Spinal cord (tissue), 9 donors: ENCODE measurements at regions not wholly inside any gene's neighbourhood (a gene's known extent, or its start where the extent isn't known, plus 50 kb on each side); places are given as distances from the start of the nearest gene placed in this dataset.

Experiments used
- DNase-seq, 6 donors: peaks; one replicate each; pipeline versions ENCODE4 v3.0.0 to v3.0.0-alpha.2; 2013 to 2015; ENCODE audit warnings: low spot score in 6 of 6, low read depth in 4 of 6
- H3K27ac ChIP-seq: one replicate; pipeline ENCODE4 v1.5.1; 2013; ENCODE audit warnings: low read depth, low read length, control low read depth
- H3K27me3 ChIP-seq: one replicate; pipeline ENCODE4 v1.6.1; 2013; ENCODE audit warnings: low read length; ENCODE audit not compliant: control insufficient read depth, insufficient read depth
- H3K36me3 ChIP-seq: one replicate; pipeline ENCODE4 v1.6.1; 2013; ENCODE audit warnings: low read length; ENCODE audit not compliant: control insufficient read depth, insufficient read depth
- H3K4me1 ChIP-seq: one replicate; pipeline ENCODE4 v1.6.1; 2013; ENCODE audit warnings: low read length; ENCODE audit not compliant: control insufficient read depth, insufficient read depth
- H3K4me3 ChIP-seq: one replicate; pipeline ENCODE4 v1.5.1; 2013; ENCODE audit warnings: low read depth, low read length, control low read depth
- H3K9me3 ChIP-seq: one replicate; pipeline ENCODE4 v1.6.1; 2013; ENCODE audit warnings: low read length; ENCODE audit not compliant: control insufficient read depth, insufficient read depth
- WGBS: methylation state at CpG from one replicate; pipeline ENCODE4 v1.1.5; 2013; ENCODE audit warnings: missing lambda C conversion rate; ENCODE audit not compliant: insufficient coverage; 5-methylcytosine and 5-hydroxymethylcytosine counted together
- donor health status: healthy.

DNA sequence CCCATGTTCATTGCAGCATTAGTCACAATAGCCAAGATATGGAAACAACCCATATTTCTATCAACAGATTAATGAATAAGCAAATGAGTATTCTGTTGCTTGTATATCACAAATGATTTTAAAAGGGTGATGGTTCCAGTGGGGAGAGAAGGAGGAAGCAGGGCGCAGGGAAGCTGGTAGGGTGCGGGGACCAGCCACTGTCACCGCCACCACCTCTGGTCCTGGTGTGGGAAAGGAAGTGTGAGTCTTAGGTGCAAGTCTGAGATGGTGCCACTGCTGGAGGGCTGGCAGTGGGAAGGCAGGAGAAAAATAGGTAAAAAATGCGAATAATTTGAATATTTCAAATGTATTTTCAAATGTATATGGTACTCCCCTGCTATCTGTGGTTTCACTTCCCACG lies 286.8 kb upstream of the DDX53 start:
- Histone ChIP-seq H3K27me3 (no peaks in the 10 kb centered on the region), H3K27ac (no peak overlapping the region), H3K4me3 (no peak overlapping the region), H3K36me3 (no peaks in the 10 kb centered on the region), H3K4me1 (no peaks in the 10 kb centered on the region), H3K9me3 (no peaks in the 10 kb centered on the region)
- 68% methylated on average over 4 of the region's 5 CpGs for WGBS
- no peak for DNase-seq

DNA sequence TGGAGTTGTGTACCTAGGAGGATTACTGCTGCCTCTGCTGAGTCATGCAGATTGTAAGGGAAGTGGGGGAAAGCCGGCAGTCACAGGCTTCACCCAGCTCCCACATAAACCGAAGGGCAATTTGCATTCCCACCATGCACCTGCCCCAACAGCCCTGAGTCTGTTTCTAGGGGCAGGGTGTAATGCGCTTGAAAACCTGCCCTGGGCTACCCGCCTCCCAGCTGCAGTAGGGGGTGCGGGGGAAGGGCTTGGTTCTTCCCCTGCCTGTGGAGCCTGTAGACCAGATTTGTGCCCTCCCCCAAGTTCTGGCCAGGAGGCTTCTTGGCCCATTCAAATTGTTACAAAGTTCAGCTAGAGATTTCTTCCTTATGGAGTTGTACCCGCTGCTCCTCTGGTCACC lies 269.2 kb upstream of the DDX53 start:
- Histone ChIP-seq H3K36me3 (no peaks in the 10 kb centered on the region), H3K27ac (no peak overlapping the region), H3K4me1 (no peaks in the 10 kb centered on the region), H3K4me3 (no peak overlapping the region), H3K27me3 (peaks cover 5% of the 10 kb centered on the region), H3K9me3 (no peaks in the 10 kb centered on the region)
- no peak for DNase-seq
- 56% methylated on average over 4 of the region's 6 CpGs for WGBS

DNA sequence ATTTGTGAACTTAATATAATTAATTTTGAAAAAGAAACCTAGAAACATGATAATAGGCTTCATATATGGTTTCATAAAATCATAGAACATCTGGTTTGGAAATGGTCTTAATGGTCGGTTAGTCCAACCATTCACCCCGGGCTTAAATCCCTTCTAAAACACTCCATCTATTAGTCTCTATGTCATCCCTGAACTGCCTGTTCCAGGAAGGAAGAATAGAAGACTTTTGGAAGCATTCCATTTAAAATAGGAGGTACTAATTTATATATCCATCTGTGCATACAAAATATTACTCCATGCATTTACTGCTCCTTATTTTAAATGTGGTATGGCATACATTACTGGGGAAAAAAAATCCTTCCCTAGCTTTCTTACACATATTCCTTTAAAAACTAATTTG lies 262.2 kb upstream of the DDX53 start:
- DNase-seq = no peak
- Histone ChIP-seq H3K27ac (no peak overlapping the region), H3K27me3 (no peaks in the 10 kb centered on the region), H3K9me3 (no peaks in the 10 kb centered on the region), H3K4me3 (no peak overlapping the region), H3K4me1 (no peaks in the 10 kb centered on the region), H3K36me3 (no peaks in the 10 kb centered on the region)
- WGBS = no CpG with 5 or more reads among the region's 2 CpGs

DNA sequence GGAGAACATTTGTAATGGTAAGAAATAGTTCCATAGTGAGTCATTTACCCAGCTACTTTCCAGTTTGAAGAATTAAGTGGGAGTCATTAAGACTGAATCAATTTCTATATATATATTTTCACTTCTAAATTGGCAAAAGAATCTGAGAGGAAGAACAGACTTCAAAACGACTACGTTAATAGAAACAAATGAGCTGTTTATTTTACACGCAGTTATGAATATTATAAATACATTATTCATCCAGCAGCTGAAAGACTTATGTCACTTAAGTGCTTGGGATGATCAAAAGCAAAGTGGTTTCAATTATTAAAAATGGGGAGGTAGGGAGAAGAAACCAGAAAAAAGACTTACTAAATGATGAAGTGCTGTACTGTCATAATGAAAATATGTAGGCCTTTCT lies 260.5 kb upstream of the DDX53 start:
- Histone ChIP-seq H3K4me1 (no peaks in the 10 kb centered on the region), H3K27me3 (no peaks in the 10 kb centered on the region), H3K27ac (no peak overlapping the region), H3K36me3 (no peaks in the 10 kb centered on the region), H3K9me3 (no peaks in the 10 kb centered on the region), H3K4me3 (no peak overlapping the region)
- no CpG with 5 or more reads among the region's 3 CpGs for WGBS
- DNase-seq = no peak

DNA sequence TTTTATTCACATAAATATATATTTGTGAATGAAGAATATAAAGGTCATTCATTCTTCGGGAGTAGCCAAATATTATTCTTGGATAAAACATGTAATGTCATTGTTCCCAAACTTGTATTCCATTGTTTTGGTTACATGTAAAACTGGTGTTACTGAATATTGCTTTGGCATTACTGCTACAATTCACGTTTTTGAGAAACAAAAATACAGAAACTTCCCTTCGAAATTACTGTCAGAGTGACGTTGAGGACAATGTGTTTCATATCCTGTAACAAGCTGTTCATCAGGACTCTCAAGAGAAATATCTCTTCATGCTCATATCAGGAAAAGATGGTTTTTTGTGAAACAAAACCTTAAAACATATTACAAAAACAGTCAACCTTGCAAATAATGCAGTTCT lies 258.9 kb upstream of the DDX53 start:
- Histone ChIP-seq H3K27me3 (no peaks in the 10 kb centered on the region), H3K27ac (no peak overlapping the region), H3K36me3 (no peaks in the 10 kb centered on the region), H3K4me1 (no peaks in the 10 kb centered on the region), H3K4me3 (no peak overlapping the region), H3K9me3 (no peaks in the 10 kb centered on the region)
- DNase-seq = no peak
- 67% methylated on average over 3 of the region's 4 CpGs for WGBS

DNA sequence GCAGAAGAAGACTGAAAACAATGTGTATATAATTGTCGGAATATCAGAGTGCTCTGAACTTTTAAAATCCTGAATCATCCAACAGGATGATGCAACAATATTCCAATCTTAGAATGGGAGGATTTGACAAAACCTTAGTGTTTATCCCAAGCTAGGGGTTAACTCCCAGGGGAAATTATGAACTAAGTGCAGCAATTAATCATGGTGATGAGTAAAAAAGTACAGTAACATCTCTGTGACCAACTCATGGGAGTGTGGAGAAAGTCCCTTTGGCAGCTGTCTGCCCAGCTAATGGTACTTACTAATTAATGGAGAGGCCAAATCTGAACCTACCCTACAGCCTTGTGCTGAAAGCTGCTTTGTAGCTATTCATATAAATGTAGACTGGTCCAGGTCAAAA lies 257.6 kb upstream of the DDX53 start:
- H3K36me3 ChIP-seq = no peaks in the 10 kb centered on the region
- no peak overlapping the region for H3K27ac ChIP-seq
- no peak for DNase-seq
- WGBS = 100% methylated on average over 1 of the region's 1 CpG
- no peak overlapping the region for H3K4me3 ChIP-seq
- H3K4me1 ChIP-seq = no peaks in the 10 kb centered on the region
- H3K27me3 ChIP-seq = no peaks in the 10 kb centered on the region
- no peaks in the 10 kb centered on the region for H3K9me3 ChIP-seq

DNA sequence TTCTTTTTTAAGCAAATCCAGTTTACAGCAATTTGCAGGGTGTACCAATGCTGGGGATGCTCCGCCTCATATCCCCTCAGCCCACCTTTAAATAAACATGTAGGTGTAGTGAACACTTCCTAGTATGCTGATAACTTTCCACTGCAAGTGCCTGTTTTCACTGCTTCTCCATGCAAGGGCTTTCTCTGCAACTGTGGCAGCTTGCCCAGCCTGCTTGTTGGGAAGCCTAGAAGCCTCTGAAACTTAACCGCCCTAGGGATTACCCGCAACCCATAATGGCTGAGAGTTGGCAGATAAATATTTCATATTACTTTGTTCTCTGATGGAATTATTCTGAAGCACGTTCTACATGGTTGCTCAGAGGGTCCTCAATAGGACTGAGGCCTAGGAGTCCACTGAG lies 253.7 kb upstream of the DDX53 start:
- no peaks in the 10 kb centered on the region for H3K36me3 ChIP-seq
- H3K27ac ChIP-seq = no peak overlapping the region
- H3K27me3 ChIP-seq = peaks cover 3% of the 10 kb centered on the region
- no peak overlapping the region for H3K4me3 ChIP-seq
- DNase-seq = peak in 1 of 6 donors; percentile 27
- H3K4me1 ChIP-seq = no peaks in the 10 kb centered on the region
- WGBS = no CpG with 5 or more reads among the region's 4 CpGs
- H3K9me3 ChIP-seq = no peaks in the 10 kb centered on the region

DNA sequence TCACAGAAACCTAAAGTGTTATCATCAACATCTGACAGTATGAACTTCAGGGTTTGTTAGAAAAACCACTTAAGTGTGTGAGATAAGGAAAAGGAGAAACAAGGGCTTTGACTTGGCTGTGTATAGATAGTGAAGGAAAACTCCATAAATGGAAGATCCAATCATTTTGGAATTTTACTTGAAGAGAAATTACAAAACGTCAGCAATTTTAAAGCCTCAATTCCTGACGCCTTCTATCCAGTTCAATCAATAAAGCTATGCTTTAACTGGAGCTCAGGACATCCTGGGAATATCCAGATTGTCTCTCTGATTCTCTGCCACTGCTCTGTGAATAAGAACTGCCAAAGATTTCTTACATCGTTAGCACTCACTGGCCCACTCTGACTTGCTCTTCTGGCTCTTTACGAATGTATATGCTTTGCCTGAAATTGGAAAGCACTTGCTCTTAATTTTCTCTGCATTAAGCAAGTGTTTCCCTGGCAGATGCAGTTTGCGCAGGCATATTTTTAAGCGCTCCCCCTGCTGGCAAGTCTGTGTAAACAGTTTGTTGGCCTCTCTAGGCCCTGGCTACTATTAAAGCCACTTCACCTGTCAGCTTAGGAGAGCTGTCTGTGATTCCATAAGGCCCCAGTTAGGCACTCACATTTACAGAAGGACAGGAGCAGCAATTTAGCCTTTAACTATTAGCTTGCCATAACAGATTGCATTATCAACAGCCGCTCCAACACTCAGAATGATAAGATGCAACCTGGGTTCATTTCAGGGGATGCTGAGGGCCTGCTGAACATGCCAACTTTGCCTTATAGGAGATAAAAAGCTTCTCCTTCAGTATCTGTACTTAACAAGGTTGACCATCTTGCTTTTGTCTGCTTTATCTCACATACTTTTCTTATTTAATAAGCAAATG lies 251.4 kb upstream of the DDX53 start:
- Histone ChIP-seq H3K9me3 (no peaks in the 10 kb centered on the region), H3K27ac (no peak overlapping the region), H3K4me3 (no peak overlapping the region), H3K36me3 (no peaks in the 10 kb centered on the region), H3K4me1 (no peaks in the 10 kb centered on the region), H3K27me3 (peaks cover 5% of the 10 kb centered on the region)
- peak in 5 of 6 donors; percentile 5 to 78 (median 12) for DNase-seq
- 14% methylated on average over 7 of the region's 7 CpGs for WGBS

DNA sequence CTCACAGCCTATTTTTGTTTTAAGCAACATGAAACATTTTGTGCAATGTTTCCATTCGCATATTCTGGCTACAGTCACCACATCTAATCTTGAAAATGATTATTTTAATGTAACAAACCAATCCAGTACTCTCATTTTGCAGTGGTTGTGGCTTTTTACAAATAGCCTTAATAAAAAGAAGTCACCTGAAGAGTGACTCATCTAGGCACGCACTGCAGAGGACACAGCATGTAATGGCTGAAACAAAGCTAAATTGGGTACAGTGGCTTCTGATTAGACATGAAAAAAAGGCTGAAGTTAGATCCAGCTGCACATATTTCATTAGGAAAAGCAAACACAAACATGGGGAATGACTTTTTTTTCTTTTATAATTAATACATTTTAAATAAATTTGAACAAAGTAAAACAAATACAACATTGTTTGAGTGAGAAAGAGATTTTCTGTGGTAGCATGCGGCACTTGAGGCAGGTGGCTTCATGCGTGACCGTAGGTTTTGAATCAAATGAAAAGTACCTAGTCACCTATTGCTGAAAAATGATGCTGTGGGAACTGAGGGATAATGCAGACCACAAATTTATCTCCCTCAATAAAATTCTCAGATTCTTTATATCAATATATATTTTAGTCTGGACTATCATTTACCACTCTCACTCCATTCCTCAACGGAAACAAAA lies 240.8 kb upstream of the DDX53 start:
- WGBS = no CpG with 5 or more reads among the region's 6 CpGs
- Histone ChIP-seq H3K27me3 (peaks cover 2% of the 10 kb centered on the region), H3K4me3 (no peak overlapping the region), H3K27ac (no peak overlapping the region), H3K9me3 (no peaks in the 10 kb centered on the region), H3K4me1 (no peaks in the 10 kb centered on the region), H3K36me3 (no peaks in the 10 kb centered on the region)
- DNase-seq = peak in 1 of 6 donors; percentile 6

DNA sequence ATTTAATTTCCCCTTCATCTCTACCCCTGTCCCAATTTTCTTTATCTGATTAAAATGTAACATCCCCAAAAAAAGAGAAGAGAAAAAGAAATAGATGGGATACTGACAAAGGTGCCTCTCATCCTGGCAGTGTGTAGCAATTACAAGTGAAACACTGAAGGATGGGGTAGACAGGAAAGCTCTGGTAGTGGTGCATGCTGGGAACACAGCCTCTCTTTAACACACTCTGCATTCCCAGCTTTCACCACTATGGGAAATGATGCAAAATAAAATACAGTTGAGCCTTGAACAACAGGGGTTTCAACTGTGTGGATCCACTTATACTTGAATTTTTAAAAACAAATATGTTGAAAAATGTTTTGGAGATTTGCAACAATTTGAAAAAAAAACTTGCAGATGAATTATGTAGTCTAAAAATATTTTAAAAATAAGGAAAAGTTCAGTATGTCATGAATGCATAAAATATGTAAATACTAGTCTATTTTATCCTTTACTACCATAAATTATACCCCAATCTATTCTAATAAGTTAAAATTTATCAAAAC lies 239.2 kb upstream of the DDX53 start:
- no peaks in the 10 kb centered on the region for H3K4me1 ChIP-seq
- no peak for DNase-seq
- H3K27me3 ChIP-seq = peaks cover 2% of the 10 kb centered on the region
- H3K36me3 ChIP-seq = no peaks in the 10 kb centered on the region
- no peak overlapping the region for H3K27ac ChIP-seq
- no peak overlapping the region for H3K4me3 ChIP-seq
- H3K9me3 ChIP-seq = no peaks in the 10 kb centered on the region
